Loucy (cell line): ENCODE measurements at regions not wholly inside any gene's neighbourhood (a gene's known extent, or its start where the extent isn't known, plus 50 kb on each side); places are given as distances from the start of the nearest gene placed in this dataset.

ENCODE experiments used
- H2AFZ ChIP-seq: fragments of 200-600 bp; sonication (generic); 2 replicates; pipeline ENCODE4 v1.6.0; 2016; ENCODE audit warnings: antibody characterized with exemption, mild to moderate bottlenecking, low read length, moderate library complexity
- H3F3A ChIP-seq: fragments of 200-600 bp; 2 replicates; pipeline ENCODE4 v1.6.0; 2016; ENCODE audit warnings: antibody characterized with exemption, low read depth, mild to moderate bottlenecking
- H3K27me3 ChIP-seq: fragments of 200-600 bp; sonication (generic); 2 replicates; pipeline ENCODE4 v1.6.1; 2014; ENCODE audit warnings: low read length, mild to moderate bottlenecking; ENCODE audit not compliant: insufficient read depth, poor library complexity, severe bottlenecking
- H3K36me3 ChIP-seq: fragments of 200-600 bp; sonication (generic); 2 replicates; pipeline ENCODE4 v1.6.1; 2016; ENCODE audit warnings: low read length; ENCODE audit not compliant: insufficient read depth
- H3K4me1 ChIP-seq: fragments of 200-600 bp; sonication (generic); 2 replicates; pipeline ENCODE4 v1.5.1; 2014; ENCODE audit warnings: low read length, mild to moderate bottlenecking; ENCODE audit not compliant: insufficient read depth, poor library complexity, severe bottlenecking
- H3K4me2 ChIP-seq: fragments of 200-600 bp; sonication (generic); 2 replicates; pipeline ENCODE4 v1.6.0; 2014; ENCODE audit warnings: antibody characterized with exemption, low read length, low read depth, mild to moderate bottlenecking; ENCODE audit not compliant: poor library complexity, severe bottlenecking
- H3K4me3 ChIP-seq: fragments of 200-600 bp; sonication (generic); 2 replicates; pipeline ENCODE4 v1.5.1; 2014; ENCODE audit warnings: low read length, mild to moderate bottlenecking, mixed read lengths; ENCODE audit not compliant: poor library complexity, severe bottlenecking
- H3K79me2 ChIP-seq: fragments of 200-600 bp; sonication (generic); 2 replicates; pipeline ENCODE4 v1.6.1; 2014; ENCODE audit warnings: low read length; ENCODE audit not compliant: insufficient read depth
- H3K9ac ChIP-seq: fragments of 200-600 bp; sonication (generic); 2 replicates; pipeline ENCODE4 v1.6.0; 2014; ENCODE audit warnings: mild to moderate bottlenecking, low read depth, low read length, moderate library complexity; ENCODE audit not compliant: poor library complexity, severe bottlenecking
- H3K9me2 ChIP-seq: fragments of 200-600 bp; sonication (generic); replicated peaks from 2 replicates; pipeline ENCODE4 v1.6.1; 2016; ENCODE audit warnings: low read depth, low read length, mixed read lengths
- H3K9me3 ChIP-seq: fragments of 200-600 bp; sonication (generic); 2 replicates; pipeline ENCODE4 v1.6.1; 2014; ENCODE audit warnings: mild to moderate bottlenecking, antibody characterized with exemption, low read length, low read depth; ENCODE audit not compliant: insufficient read depth
- H4K20me1 ChIP-seq: fragments of 200-600 bp; sonication (generic); 2 replicates; pipeline ENCODE4 v1.6.0; 2014; ENCODE audit warnings: antibody characterized with exemption, low read length, mild to moderate bottlenecking; ENCODE audit not compliant: insufficient read depth, poor library complexity, severe bottlenecking
- EZH2phosphoT487 ChIP-seq: fragments of 200-600 bp; IDR thresholded peaks from 2 replicates; pipeline ENCODE4 v1.6.1; 2018; ENCODE audit warnings: antibody characterized with exemption, mild to moderate bottlenecking, moderate library complexity, borderline replicate concordance
- TF ChIP-seq, protein P1 (sequence below): fragments of 200-600 bp; sonication (generic); conservative IDR thresholded peaks from 2 replicates; pipeline ENCODE4 v1.5.1; 2014; ENCODE audit warnings: mild to moderate bottlenecking, antibody characterized with exemption, low read length

DNA sequence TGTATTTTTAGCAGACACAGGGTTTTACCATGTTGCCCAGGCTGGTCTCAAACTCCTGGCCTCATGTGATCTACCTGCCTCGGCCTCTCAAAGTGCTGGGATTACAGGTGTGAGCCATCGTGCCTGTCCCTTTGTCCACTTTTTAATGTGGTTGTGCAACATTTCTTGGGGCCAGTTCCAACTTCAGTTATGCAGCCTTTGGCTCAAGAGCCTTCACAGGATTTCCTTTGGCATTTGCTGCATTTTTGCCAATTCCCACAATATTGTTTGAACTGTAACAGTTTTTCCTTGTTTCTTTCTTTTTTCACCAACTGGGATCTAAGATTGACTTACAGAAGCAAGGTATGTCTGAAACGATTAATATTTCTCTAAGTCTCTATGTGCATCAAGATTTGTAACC is 63.6 kb downstream of the EDN1 start:
- Histone ChIP-seq H3K4me3 (no peak overlapping the region), H3K4me1 (no peaks in the 10 kb centered on the region), H2AFZ (no peak overlapping the region), H3K79me2 (no peaks in the 10 kb centered on the region), H3K4me2 (no peak overlapping the region), H3K9me2 (no peaks in the 10 kb centered on the region), H3K27me3 (no peaks in the 10 kb centered on the region), H3K36me3 (no peaks in the 10 kb centered on the region), H3F3A (no peaks in the 10 kb centered on the region), H3K9ac (no peak overlapping the region), H3K9me3 (peaks cover 7% of the 10 kb centered on the region; the same call in 1 of the 2 replicates), H4K20me1 (no peaks in the 10 kb centered on the region)
- TF ChIP-seq, protein P1, sequence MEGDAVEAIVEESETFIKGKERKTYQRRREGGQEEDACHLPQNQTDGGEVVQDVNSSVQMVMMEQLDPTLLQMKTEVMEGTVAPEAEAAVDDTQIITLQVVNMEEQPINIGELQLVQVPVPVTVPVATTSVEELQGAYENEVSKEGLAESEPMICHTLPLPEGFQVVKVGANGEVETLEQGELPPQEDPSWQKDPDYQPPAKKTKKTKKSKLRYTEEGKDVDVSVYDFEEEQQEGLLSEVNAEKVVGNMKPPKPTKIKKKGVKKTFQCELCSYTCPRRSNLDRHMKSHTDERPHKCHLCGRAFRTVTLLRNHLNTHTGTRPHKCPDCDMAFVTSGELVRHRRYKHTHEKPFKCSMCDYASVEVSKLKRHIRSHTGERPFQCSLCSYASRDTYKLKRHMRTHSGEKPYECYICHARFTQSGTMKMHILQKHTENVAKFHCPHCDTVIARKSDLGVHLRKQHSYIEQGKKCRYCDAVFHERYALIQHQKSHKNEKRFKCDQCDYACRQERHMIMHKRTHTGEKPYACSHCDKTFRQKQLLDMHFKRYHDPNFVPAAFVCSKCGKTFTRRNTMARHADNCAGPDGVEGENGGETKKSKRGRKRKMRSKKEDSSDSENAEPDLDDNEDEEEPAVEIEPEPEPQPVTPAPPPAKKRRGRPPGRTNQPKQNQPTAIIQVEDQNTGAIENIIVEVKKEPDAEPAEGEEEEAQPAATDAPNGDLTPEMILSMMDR = no peak
- no peak for TF ChIP-seq EZH2phosphoT487

GRCh38 chr6:12354499-12354898 is 64.3 kb downstream of the EDN1 start:
- Histone ChIP-seq H3F3A (no peaks in the 10 kb centered on the region), H3K9me3 (peaks cover 7% of the 10 kb centered on the region; the same call in 1 of the 2 replicates), H3K9me2 (no peaks in the 10 kb centered on the region), H3K4me3 (no peak overlapping the region), H3K36me3 (no peaks in the 10 kb centered on the region), H4K20me1 (no peaks in the 10 kb centered on the region), H2AFZ (no peak overlapping the region), H3K79me2 (no peaks in the 10 kb centered on the region), H3K4me2 (no peak overlapping the region), H3K4me1 (no peaks in the 10 kb centered on the region), H3K27me3 (no peaks in the 10 kb centered on the region), H3K9ac (no peak overlapping the region)
- no peak for TF ChIP-seq EZH2phosphoT487
- TF ChIP-seq, protein P1 = no peak

DNA sequence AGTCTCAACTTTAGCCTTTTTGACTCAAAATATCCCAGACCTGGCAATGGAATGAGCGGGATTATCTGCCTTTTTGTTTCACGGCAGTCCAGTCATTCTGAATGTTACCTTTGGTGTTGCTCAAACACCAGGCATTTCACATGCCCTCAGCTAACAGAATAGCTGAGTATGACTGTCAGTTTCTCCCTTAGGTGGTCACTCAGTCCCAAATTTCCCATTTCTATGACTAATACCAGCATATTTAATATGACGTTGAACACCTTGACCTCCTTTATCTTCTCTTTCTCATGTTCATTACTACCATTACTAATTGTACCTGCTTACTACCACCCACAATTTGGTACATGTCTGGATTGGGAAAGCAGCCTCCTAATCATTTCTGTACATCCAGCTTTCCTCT is 65.2 kb downstream of the EDN1 start:
- no peaks in the 10 kb centered on the region for H3K4me1 ChIP-seq
- no peaks in the 10 kb centered on the region for H3K79me2 ChIP-seq
- peaks cover 7% of the 10 kb centered on the region; the same call in 1 of the 2 replicates for H3K9me3 ChIP-seq
- H3F3A ChIP-seq = no peaks in the 10 kb centered on the region
- TF ChIP-seq, protein P1 = no peak
- TF ChIP-seq EZH2phosphoT487 = no peak
- H3K9ac ChIP-seq = no peak overlapping the region
- no peaks in the 10 kb centered on the region for H3K27me3 ChIP-seq
- H2AFZ ChIP-seq = no peak overlapping the region
- no peak overlapping the region for H3K4me2 ChIP-seq
- no peaks in the 10 kb centered on the region for H4K20me1 ChIP-seq
- no peaks in the 10 kb centered on the region for H3K9me2 ChIP-seq
- H3K4me3 ChIP-seq = no peak overlapping the region
- no peaks in the 10 kb centered on the region for H3K36me3 ChIP-seq
